Keratinocyte (primary cell): ENCODE measurements at regions not wholly inside any gene's neighbourhood (a gene's known extent, or its start where the extent isn't known, plus 50 kb on each side); places are given as distances from the start of the nearest gene placed in this dataset.

Source experiments
- DNase-seq: peaks from one replicate; pipeline ENCODE4 v3.0.0-alpha.2; 2011; ENCODE audit warnings: low read depth, missing footprints, low spot score
- FAIRE-seq: peaks from 2 replicates; lab custom pipeline; 2011; peaks lifted over from hg19 to GRCh38; lab: Jason Lieb, UNC
- H2AFZ ChIP-seq: 2 replicates; pipeline ENCODE4 v1.6.0; 2012; ENCODE audit warnings: low read length, control low read depth, inconsistent platforms; ENCODE audit not compliant: control insufficient read depth
- H3K27ac ChIP-seq: 2 replicates; pipeline ENCODE4 v1.5.1; 2011; ENCODE audit warnings: low read length; ENCODE audit not compliant: control insufficient read depth, insufficient read depth
- H3K27me3 ChIP-seq: 3 replicates; pipeline ENCODE4 v1.6.0; 2011; ENCODE audit warnings: low read length; ENCODE audit not compliant: control insufficient read depth, insufficient read depth; ENCODE audit errors: extremely low read depth
- H3K36me3 ChIP-seq, 2 experiments: 2 replicates in 1 of 2; 3 replicates in 1 of 2; pipeline ENCODE4 v1.5.1; 2011; ENCODE audit warnings: low read length in 2 of 2, mild to moderate bottlenecking in 1 of 2; ENCODE audit not compliant: control insufficient read depth in 2 of 2, insufficient read depth in 2 of 2; ENCODE audit errors: extremely low read depth in 1 of 2
- H3K4me1 ChIP-seq: 3 replicates; pipeline ENCODE4 v1.5.1; 2011; ENCODE audit warnings: low read length; ENCODE audit not compliant: control insufficient read depth, insufficient read depth; ENCODE audit errors: extremely low read depth
- H3K4me2 ChIP-seq: 3 replicates; pipeline ENCODE4 v1.6.0; 2011; ENCODE audit warnings: low read depth, low read length; ENCODE audit not compliant: control insufficient read depth, insufficient read depth; ENCODE audit errors: extremely low read depth
- H3K4me3 ChIP-seq, 3 experiments: fragments of 200-600 bp in 1 of 3; sonication (generic) in 1 of 3; 2 replicates in 2 of 3; 3 replicates in 1 of 3; pipeline ENCODE4 v1.5.1; 2011 to 2016; ENCODE audit warnings: low read length in 3 of 3, mild to moderate bottlenecking in 3 of 3, control low read depth in 2 of 3, inconsistent platforms in 1 of 3, low read depth in 1 of 3, mixed read lengths in 1 of 3, mixed run types in 1 of 3, moderate library complexity in 1 of 3; ENCODE audit not compliant: control insufficient read depth in 2 of 3, insufficient read depth in 2 of 3; ENCODE audit errors: extremely low read depth in 1 of 3
- H3K79me2 ChIP-seq: 2 replicates; pipeline ENCODE4 v1.6.0; 2012; ENCODE audit warnings: low read length; ENCODE audit not compliant: control insufficient read depth, insufficient read depth
- H3K9ac ChIP-seq: 3 replicates; pipeline ENCODE4 v1.6.0; 2011; ENCODE audit warnings: low read length; ENCODE audit not compliant: control insufficient read depth, insufficient read depth; ENCODE audit errors: extremely low read depth
- H3K9me1 ChIP-seq: 3 replicates; pipeline ENCODE4 v1.6.0; 2011; ENCODE audit warnings: low read length; ENCODE audit not compliant: control insufficient read depth, insufficient read depth; ENCODE audit errors: extremely low read depth
- H3K9me3 ChIP-seq: 2 replicates; pipeline ENCODE4 v1.5.1; 2012; ENCODE audit warnings: low read depth, low read length; ENCODE audit not compliant: control insufficient read depth
- H4K20me1 ChIP-seq: 3 replicates; pipeline ENCODE4 v1.6.0; 2011; ENCODE audit warnings: low read length; ENCODE audit not compliant: control insufficient read depth, insufficient read depth; ENCODE audit errors: extremely low read depth
- EZH2 ChIP-seq: IDR thresholded peaks from one replicate; pipeline ENCODE4 v1.6.1; 2012; ENCODE audit warnings: inconsistent platforms, mild to moderate bottlenecking, low read length, moderate library complexity
- dilution Hi-C: fragments of 300-500 bp; cut with MboI; formaldehyde crosslinking; loops from one replicate; pipeline ENCODE4 v1.7.0; 2020; ENCODE audit warnings: low sequenced_read_pairs; ENCODE audit not compliant: extremely low pct_ligation_motif_present
- TF ChIP-seq, protein P1 (sequence below), 3 experiments: IDR thresholded peaks in 1 of 3; conservative IDR thresholded peaks in 1 of 3; optimal IDR thresholded peaks in 1 of 3; 2 replicates in 2 of 3; 3 replicates in 1 of 3; pipeline versions ENCODE3 to v1.5.1; 2011; ENCODE audit warnings: low read length in 3 of 3, mild to moderate bottlenecking in 3 of 3, moderate library complexity in 2 of 3, control low read depth in 1 of 3, inconsistent platforms in 1 of 3; ENCODE audit not compliant: insufficient read depth in 2 of 3; ENCODE audit errors: extremely low read depth in 1 of 3

DNA sequence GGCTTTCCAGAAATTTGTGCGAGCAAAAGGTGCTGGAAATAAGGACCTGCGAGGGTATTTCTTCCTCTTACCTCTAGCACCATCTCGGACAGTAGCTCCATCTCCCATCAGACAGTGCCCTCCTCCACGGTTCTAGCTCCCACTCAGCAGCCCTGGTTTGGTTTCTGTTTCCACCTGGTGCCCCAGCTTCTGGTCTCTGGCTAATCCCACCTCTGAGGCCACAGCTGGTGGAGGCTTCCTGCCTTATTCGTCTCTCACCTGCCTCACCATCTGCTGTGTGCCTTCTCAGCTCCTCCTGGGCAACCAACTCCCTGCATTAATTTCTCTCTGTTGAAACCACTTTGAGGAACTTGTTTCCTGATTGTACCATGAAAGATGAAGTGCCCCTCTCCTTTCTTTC is 162.4 kb upstream of the CDYL start:
- DNase-seq (no peak), FAIRE-seq (no peak)
- Histone ChIP-seq H3K9me1 (no peaks in the 10 kb centered on the region), H3K27me3 (no peaks in the 10 kb centered on the region), H3K4me3 (no peak overlapping the region), H3K4me1 (no peaks in the 10 kb centered on the region), H2AFZ (no peak overlapping the region), H3K9me3 (no peaks in the 10 kb centered on the region), H3K79me2 (no peaks in the 10 kb centered on the region), H3K36me3 (no peaks in the 10 kb centered on the region), H4K20me1 (no peaks in the 10 kb centered on the region), H3K4me2 (no peak overlapping the region), H3K27ac (no peak overlapping the region), H3K9ac (no peak overlapping the region)
- dilution Hi-C loops, result no loop called here
- TF ChIP-seq, protein P1, sequence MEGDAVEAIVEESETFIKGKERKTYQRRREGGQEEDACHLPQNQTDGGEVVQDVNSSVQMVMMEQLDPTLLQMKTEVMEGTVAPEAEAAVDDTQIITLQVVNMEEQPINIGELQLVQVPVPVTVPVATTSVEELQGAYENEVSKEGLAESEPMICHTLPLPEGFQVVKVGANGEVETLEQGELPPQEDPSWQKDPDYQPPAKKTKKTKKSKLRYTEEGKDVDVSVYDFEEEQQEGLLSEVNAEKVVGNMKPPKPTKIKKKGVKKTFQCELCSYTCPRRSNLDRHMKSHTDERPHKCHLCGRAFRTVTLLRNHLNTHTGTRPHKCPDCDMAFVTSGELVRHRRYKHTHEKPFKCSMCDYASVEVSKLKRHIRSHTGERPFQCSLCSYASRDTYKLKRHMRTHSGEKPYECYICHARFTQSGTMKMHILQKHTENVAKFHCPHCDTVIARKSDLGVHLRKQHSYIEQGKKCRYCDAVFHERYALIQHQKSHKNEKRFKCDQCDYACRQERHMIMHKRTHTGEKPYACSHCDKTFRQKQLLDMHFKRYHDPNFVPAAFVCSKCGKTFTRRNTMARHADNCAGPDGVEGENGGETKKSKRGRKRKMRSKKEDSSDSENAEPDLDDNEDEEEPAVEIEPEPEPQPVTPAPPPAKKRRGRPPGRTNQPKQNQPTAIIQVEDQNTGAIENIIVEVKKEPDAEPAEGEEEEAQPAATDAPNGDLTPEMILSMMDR (optimal IDR thresholded peaks at IDR 0.05 in 1 of 3, IDR thresholded peaks at IDR 0.05 in 1 of 3, conservative IDR thresholded peaks at IDR 0.05 in 1 of 3; ENCODE audit: extremely low read depth in 1 of 3, insufficient read depth in 2 of 3, low read length in 3 of 3), result no peak
- TF ChIP-seq EZH2, result no peak

DNA sequence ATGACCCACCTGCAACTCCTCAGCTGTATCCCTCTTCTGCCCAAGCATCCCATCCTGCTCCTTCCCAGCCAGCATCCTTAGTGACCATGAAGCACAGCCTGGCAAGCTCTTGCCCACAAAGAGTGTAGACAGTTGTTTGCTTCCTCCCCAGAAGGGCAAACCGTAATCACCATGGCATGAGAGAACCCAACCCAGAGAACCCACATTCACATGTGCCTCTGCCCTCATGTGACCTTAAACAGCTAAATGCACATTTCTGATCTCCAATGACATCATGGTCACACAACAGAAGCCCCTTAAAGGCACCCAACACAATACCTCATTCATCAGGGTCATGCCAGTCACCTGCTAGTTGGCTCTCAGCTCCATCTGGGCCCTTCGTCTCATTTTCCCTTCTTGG is 162.8 kb upstream of the CDYL start:
- no peak overlapping the region for H3K9ac ChIP-seq
- TF ChIP-seq EZH2, result no peak
- TF ChIP-seq, protein P1 (optimal IDR thresholded peaks at IDR 0.05 in 1 of 3, IDR thresholded peaks at IDR 0.05 in 1 of 3, conservative IDR thresholded peaks at IDR 0.05 in 1 of 3; ENCODE audit: extremely low read depth in 1 of 3, insufficient read depth in 2 of 3, low read length in 3 of 3), result no peak
- H3K9me3 ChIP-seq, result no peaks in the 10 kb centered on the region
- no peaks in the 10 kb centered on the region for H4K20me1 ChIP-seq
- dilution Hi-C loops, result no loop called here
- no peak for DNase-seq
- no peaks in the 10 kb centered on the region for H3K4me1 ChIP-seq
- H3K4me2 ChIP-seq, result no peak overlapping the region
- H3K9me1 ChIP-seq, result no peaks in the 10 kb centered on the region
- H3K27ac ChIP-seq, result no peak overlapping the region
- no peaks in the 10 kb centered on the region for H3K27me3 ChIP-seq
- H2AFZ ChIP-seq, result no peak overlapping the region
- no peak for FAIRE-seq
- no peaks in the 10 kb centered on the region for H3K36me3 ChIP-seq
- no peaks in the 10 kb centered on the region for H3K79me2 ChIP-seq
- H3K4me3 ChIP-seq, result no peak overlapping the region
